Activated naive CD8-positive, alpha-beta T cell (primary cell): ENCODE measurements at regions not wholly inside any gene's neighbourhood (a gene's known extent, or its start where the extent isn't known, plus 50 kb on each side); places are given as distances from the start of the nearest gene placed in this dataset.

Experiments
- H3K27ac Mint-ChIP-seq: one replicate; pipeline ENCODE4 v1.8.0; 2021; ENCODE audit warnings: mixed read lengths
- H3K27me3 Mint-ChIP-seq: one replicate; pipeline ENCODE4 v1.8.0; 2021; ENCODE audit warnings: mixed read lengths
- H3K36me3 Mint-ChIP-seq: one replicate; pipeline ENCODE4 v1.8.0; 2021; ENCODE audit warnings: mixed read lengths
- H3K4me1 Mint-ChIP-seq: one replicate; pipeline ENCODE4 v1.8.0; 2021; ENCODE audit warnings: low read depth, mixed read lengths
- H3K4me3 Mint-ChIP-seq: one replicate; pipeline ENCODE4 v1.8.0; 2021; ENCODE audit warnings: mild to moderate bottlenecking, mixed read lengths
- H3K9me3 Mint-ChIP-seq: one replicate; pipeline ENCODE4 v1.8.0; 2021; ENCODE audit warnings: low read depth, mixed read lengths

- Mint-ChIP-seq H3K9me3 (no peaks in the 10 kb centered on the region), H3K4me1 (no peaks in the 10 kb centered on the region), H3K27me3 (no peaks in the 10 kb centered on the region), H3K4me3 (no peak overlapping the region), H3K36me3 (no peaks in the 10 kb centered on the region), H3K27ac (no peak overlapping the region)
Measured at GRCh38 chrX:106300239-106300638, 132.1 kb downstream of the PWWP3B start.

- Mint-ChIP-seq H3K9me3 (no peaks in the 10 kb centered on the region), H3K4me3 (no peak overlapping the region), H3K27ac (no peak overlapping the region), H3K27me3 (no peaks in the 10 kb centered on the region), H3K4me1 (no peaks in the 10 kb centered on the region), H3K36me3 (no peaks in the 10 kb centered on the region)
Measured at GRCh38 chrX:106300656-106301055, 132.6 kb downstream of the PWWP3B start.

GRCh38 chrX:106302304-106302703 is 134.2 kb downstream of the PWWP3B start:
- H3K27ac Mint-ChIP-seq, result no peak overlapping the region
- H3K27me3 Mint-ChIP-seq, result no peaks in the 10 kb centered on the region
- H3K36me3 Mint-ChIP-seq, result no peaks in the 10 kb centered on the region
- no peaks in the 10 kb centered on the region for H3K9me3 Mint-ChIP-seq
- H3K4me1 Mint-ChIP-seq, result no peaks in the 10 kb centered on the region
- H3K4me3 Mint-ChIP-seq, result no peak overlapping the region

GRCh38 chrX:106306391-106306947 is 138.4 kb downstream of the PWWP3B start:
- Mint-ChIP-seq H3K4me3 (no peak overlapping the region), H3K4me1 (no peaks in the 10 kb centered on the region), H3K36me3 (no peaks in the 10 kb centered on the region), H3K27me3 (no peaks in the 10 kb centered on the region), H3K27ac (no peak overlapping the region), H3K9me3 (no peaks in the 10 kb centered on the region)

GRCh38 chrX:106323357-106323756 is 155.3 kb downstream of the PWWP3B start:
- Mint-ChIP-seq H3K27me3 (no peaks in the 10 kb centered on the region), H3K27ac (no peak overlapping the region), H3K9me3 (no peaks in the 10 kb centered on the region), H3K4me3 (no peak overlapping the region), H3K4me1 (no peaks in the 10 kb centered on the region), H3K36me3 (no peaks in the 10 kb centered on the region)

GRCh38 chrX:106331606-106332005 is 163.5 kb downstream of the PWWP3B start:
- Mint-ChIP-seq H3K36me3 (no peaks in the 10 kb centered on the region), H3K4me3 (no peak overlapping the region), H3K27ac (no peak overlapping the region), H3K9me3 (no peaks in the 10 kb centered on the region), H3K4me1 (no peaks in the 10 kb centered on the region), H3K27me3 (no peaks in the 10 kb centered on the region)

GRCh38 chrX:106341823-106342222 is 173.7 kb downstream of the PWWP3B start:
- Mint-ChIP-seq H3K9me3 (no peaks in the 10 kb centered on the region), H3K27ac (no peak overlapping the region), H3K4me1 (no peaks in the 10 kb centered on the region), H3K4me3 (no peak overlapping the region), H3K27me3 (no peaks in the 10 kb centered on the region), H3K36me3 (no peaks in the 10 kb centered on the region)

GRCh38 chrX:106356580-106356979 is 188.5 kb downstream of the PWWP3B start:
- H3K4me3 Mint-ChIP-seq, result no peak overlapping the region
- H3K27ac Mint-ChIP-seq, result no peak overlapping the region
- no peaks in the 10 kb centered on the region for H3K4me1 Mint-ChIP-seq
- peaks cover 2% of the 10 kb centered on the region for H3K27me3 Mint-ChIP-seq
- no peaks in the 10 kb centered on the region for H3K36me3 Mint-ChIP-seq
- H3K9me3 Mint-ChIP-seq, result no peaks in the 10 kb centered on the region

GRCh38 chrX:106363214-106363613 is 195.1 kb downstream of the PWWP3B start:
- Mint-ChIP-seq H3K36me3 (no peaks in the 10 kb centered on the region), H3K4me3 (peak overlapping the region; percentile 21), H3K27me3 (peaks cover 2% of the 10 kb centered on the region), H3K9me3 (no peaks in the 10 kb centered on the region), H3K27ac (no peak overlapping the region), H3K4me1 (no peaks in the 10 kb centered on the region)

- no peaks in the 10 kb centered on the region for H3K27me3 Mint-ChIP-seq
- H3K36me3 Mint-ChIP-seq, result no peaks in the 10 kb centered on the region
- H3K4me3 Mint-ChIP-seq, result peak overlapping the region; percentile 51
- no peak overlapping the region for H3K27ac Mint-ChIP-seq
- no peaks in the 10 kb centered on the region for H3K9me3 Mint-ChIP-seq
- H3K4me1 Mint-ChIP-seq, result peaks cover 8% of the 10 kb centered on the region
Measured at GRCh38 chrX:106378616-106379015, 210.5 kb downstream of the PWWP3B start.

- Mint-ChIP-seq H3K27ac (no peak overlapping the region), H3K4me3 (no peak overlapping the region), H3K36me3 (no peaks in the 10 kb centered on the region), H3K9me3 (no peaks in the 10 kb centered on the region), H3K4me1 (no peaks in the 10 kb centered on the region), H3K27me3 (no peaks in the 10 kb centered on the region)
Measured at GRCh38 chrX:106391284-106391911, 220.4 kb upstream of the RADX start.

- Mint-ChIP-seq H3K9me3 (no peaks in the 10 kb centered on the region), H3K27ac (no peak overlapping the region), H3K4me3 (no peak overlapping the region), H3K36me3 (no peaks in the 10 kb centered on the region), H3K27me3 (no peaks in the 10 kb centered on the region), H3K4me1 (no peaks in the 10 kb centered on the region)
Measured at GRCh38 chrX:106392346-106392745, 219.4 kb upstream of the RADX start.

- H3K9me3 Mint-ChIP-seq, result no peaks in the 10 kb centered on the region
- H3K36me3 Mint-ChIP-seq, result no peaks in the 10 kb centered on the region
- H3K4me3 Mint-ChIP-seq, result no peak overlapping the region
- no peak overlapping the region for H3K27ac Mint-ChIP-seq
- no peaks in the 10 kb centered on the region for H3K4me1 Mint-ChIP-seq
- H3K27me3 Mint-ChIP-seq, result no peaks in the 10 kb centered on the region
Measured at GRCh38 chrX:106397788-106398538, 213.8 kb upstream of the RADX start.

- Mint-ChIP-seq H3K9me3 (no peaks in the 10 kb centered on the region), H3K36me3 (no peaks in the 10 kb centered on the region), H3K27ac (no peak overlapping the region), H3K4me1 (no peaks in the 10 kb centered on the region), H3K4me3 (no peak overlapping the region), H3K27me3 (no peaks in the 10 kb centered on the region)
Measured at GRCh38 chrX:106401965-106402559, 209.7 kb upstream of the RADX start.

GRCh38 chrX:106404512-106404911 is 207.3 kb upstream of the RADX start:
- no peak overlapping the region for H3K4me3 Mint-ChIP-seq
- no peak overlapping the region for H3K27ac Mint-ChIP-seq
- H3K4me1 Mint-ChIP-seq, result no peaks in the 10 kb centered on the region
- H3K27me3 Mint-ChIP-seq, result no peaks in the 10 kb centered on the region
- no peaks in the 10 kb centered on the region for H3K36me3 Mint-ChIP-seq
- no peaks in the 10 kb centered on the region for H3K9me3 Mint-ChIP-seq
